MCF 10A (cell line): ENCODE measurements at regions not wholly inside any gene's neighbourhood (a gene's known extent, or its start where the extent isn't known, plus 50 kb on each side); places are given as distances from the start of the nearest gene placed in this dataset.
"Not testable (repeated sequence)": the region's sequence is repeated elsewhere in the genome, so short reads cannot be mapped to it uniquely, and the experiment has no call there.

ENCODE experiments used
- BruUV-seq: library from RNA; stranded (reverse); fragments of 400-500 nt; replicated peaks from 2 replicates; lab custom pipeline; 2021; lab: Mats Ljungman, UMichigan
- CTCF ChIA-PET: fragments of 300-600 bp; sonication (Branson Sonifier 250); formaldehyde crosslinking; extraction: SDS; loops from one replicate; lab custom pipeline; 2021; ENCODE audit warnings: antibody characterized with exemption, inconsistent platforms; lab: Yijun Ruan, JAX
- POLR2A ChIA-PET: fragments of 300-600, 350-650 bp; sonication (Branson Sonifier 250); formaldehyde crosslinking; extraction: SDS; loops from one replicate; lab custom pipeline; 2020; ENCODE audit warnings: antibody characterized with exemption, inconsistent platforms; lab: Yijun Ruan, JAX
- DNase-seq: peaks from one replicate; pipeline ENCODE4 v3.0.0-alpha.2; 2018; ENCODE audit not compliant: unreplicated experiment
- H3K27ac Mint-ChIP-seq: one replicate; pipeline ENCODE4 v1.8.0; 2022; ENCODE audit warnings: mild to moderate bottlenecking, low read depth, mixed read lengths; ENCODE audit not compliant: unreplicated experiment
- H3K27me3 Mint-ChIP-seq: one replicate; pipeline ENCODE4 v1.8.0; 2022; ENCODE audit warnings: mixed read lengths; ENCODE audit not compliant: insufficient read depth, unreplicated experiment
- H3K36me3 Mint-ChIP-seq: one replicate; pipeline ENCODE4 v1.8.0; 2022; ENCODE audit warnings: mild to moderate bottlenecking, moderate library complexity, mixed read lengths; ENCODE audit not compliant: insufficient read depth, unreplicated experiment
- H3K4me1 Mint-ChIP-seq: one replicate; pipeline ENCODE4 v1.8.0; 2022; ENCODE audit warnings: mixed read lengths; ENCODE audit not compliant: insufficient read depth, unreplicated experiment
- H3K4me3 Mint-ChIP-seq: one replicate; pipeline ENCODE4 v1.8.0; 2022; ENCODE audit warnings: mild to moderate bottlenecking, moderate library complexity, mixed read lengths; ENCODE audit not compliant: unreplicated experiment
- H3K9me3 Mint-ChIP-seq: one replicate; pipeline ENCODE4 v1.8.0; 2022; ENCODE audit warnings: mixed read lengths; ENCODE audit not compliant: unreplicated experiment
- CTCF ChIP-seq: fragments of 200-600 bp; IDR thresholded peaks from one replicate; pipeline ENCODE4 v1.8.0; 2022; ENCODE audit warnings: antibody characterized with exemption, mild to moderate bottlenecking; ENCODE audit not compliant: unreplicated experiment
- intact Hi-C: fragments of 100-400 bp; cut with micrococcal nuclease; formaldehyde crosslinking; loops from 2 replicates; pipeline ENCODE4 v1.14.1; 2022

GRCh38 chr20:55937283-55937682 lies 68.0 kb downstream of the CBLN4 start:
- CTCF ChIA-PET: no interaction called here
- BruUV-seq: no TSS peak
- Mint-ChIP-seq H3K4me1 (no peaks in the 10 kb centered on the region), H3K27ac (no peak overlapping the region), H3K36me3 (no peaks in the 10 kb centered on the region), H3K9me3 (peaks cover 39% of the 10 kb centered on the region), H3K4me3 (no peak overlapping the region), H3K27me3 (no peaks in the 10 kb centered on the region)
- intact Hi-C loops: no loop called here
- DNase-seq: no peak
- TF ChIP-seq CTCF: no peak
- POLR2A ChIA-PET: no interaction called here

- H3K36me3 Mint-ChIP-seq: no peaks in the 10 kb centered on the region
- no peaks in the 10 kb centered on the region for H3K27me3 Mint-ChIP-seq
- no peaks in the 10 kb centered on the region for H3K4me1 Mint-ChIP-seq
- DNase-seq: no peak
- peaks cover 34% of the 10 kb centered on the region for H3K9me3 Mint-ChIP-seq
- BruUV-seq: no TSS peak
- intact Hi-C loops: no loop called here
- H3K4me3 Mint-ChIP-seq: no peak overlapping the region
- H3K27ac Mint-ChIP-seq: no peak overlapping the region
- POLR2A ChIA-PET: no interaction called here
- CTCF ChIA-PET: no interaction called here
- TF ChIP-seq CTCF: no peak
These were observed 69.1 kb downstream of the CBLN4 start for GRCh38 chr20:55936209-55936595.

- no peak for DNase-seq
- peaks cover 28% of the 10 kb centered on the region for H3K9me3 Mint-ChIP-seq
- H3K27ac Mint-ChIP-seq: no peak overlapping the region
- TF ChIP-seq CTCF: no peak
- H3K36me3 Mint-ChIP-seq: no peaks in the 10 kb centered on the region
- intact Hi-C loops: no loop called here
- no TSS peak for BruUV-seq
- H3K27me3 Mint-ChIP-seq: no peaks in the 10 kb centered on the region
- ChIA-PET POLR2A (no interaction called here), CTCF (interaction anchor here (0.7 kb wide), 1 partner anchor 11 kb away, joined by 3 read pairs; no protein-coding TSS in a partner anchor)
- H3K4me1 Mint-ChIP-seq: no peaks in the 10 kb centered on the region
- H3K4me3 Mint-ChIP-seq: no peak overlapping the region
These were observed 69.7 kb downstream of the CBLN4 start for GRCh38 chr20:55935448-55936208.

GRCh38 chr20:55934146-55934545 lies 71.2 kb downstream of the CBLN4 start:
- Mint-ChIP-seq H3K27ac (no peak overlapping the region), H3K4me3 (no peak overlapping the region), H3K9me3 (peaks cover 28% of the 10 kb centered on the region), H3K27me3 (no peaks in the 10 kb centered on the region), H3K36me3 (no peaks in the 10 kb centered on the region), H3K4me1 (no peaks in the 10 kb centered on the region)
- intact Hi-C loops: no loop called here
- BruUV-seq: no TSS peak
- DNase-seq: no peak
- POLR2A ChIA-PET: no interaction called here
- no peak for TF ChIP-seq CTCF
- CTCF ChIA-PET: no interaction called here

GRCh38 chr20:55930876-55931275 lies 74.4 kb downstream of the CBLN4 start:
- intact Hi-C loops, BruUV-seq, POLR2A ChIA-PET, H3K27me3 Mint-ChIP-seq, H3K4me1 Mint-ChIP-seq, CTCF ChIA-PET, H3K36me3 Mint-ChIP-seq, DNase-seq, H3K27ac Mint-ChIP-seq, H3K4me3 Mint-ChIP-seq: not testable (repeated sequence)
- peaks cover 27% of the 10 kb centered on the region for H3K9me3 Mint-ChIP-seq
